ENCODE measurements at regions not wholly inside any gene's neighbourhood (a gene's known extent, or its start where the extent isn't known, plus 50 kb on each side); places are given as distances from the start of the nearest gene placed in this dataset.

DNA sequence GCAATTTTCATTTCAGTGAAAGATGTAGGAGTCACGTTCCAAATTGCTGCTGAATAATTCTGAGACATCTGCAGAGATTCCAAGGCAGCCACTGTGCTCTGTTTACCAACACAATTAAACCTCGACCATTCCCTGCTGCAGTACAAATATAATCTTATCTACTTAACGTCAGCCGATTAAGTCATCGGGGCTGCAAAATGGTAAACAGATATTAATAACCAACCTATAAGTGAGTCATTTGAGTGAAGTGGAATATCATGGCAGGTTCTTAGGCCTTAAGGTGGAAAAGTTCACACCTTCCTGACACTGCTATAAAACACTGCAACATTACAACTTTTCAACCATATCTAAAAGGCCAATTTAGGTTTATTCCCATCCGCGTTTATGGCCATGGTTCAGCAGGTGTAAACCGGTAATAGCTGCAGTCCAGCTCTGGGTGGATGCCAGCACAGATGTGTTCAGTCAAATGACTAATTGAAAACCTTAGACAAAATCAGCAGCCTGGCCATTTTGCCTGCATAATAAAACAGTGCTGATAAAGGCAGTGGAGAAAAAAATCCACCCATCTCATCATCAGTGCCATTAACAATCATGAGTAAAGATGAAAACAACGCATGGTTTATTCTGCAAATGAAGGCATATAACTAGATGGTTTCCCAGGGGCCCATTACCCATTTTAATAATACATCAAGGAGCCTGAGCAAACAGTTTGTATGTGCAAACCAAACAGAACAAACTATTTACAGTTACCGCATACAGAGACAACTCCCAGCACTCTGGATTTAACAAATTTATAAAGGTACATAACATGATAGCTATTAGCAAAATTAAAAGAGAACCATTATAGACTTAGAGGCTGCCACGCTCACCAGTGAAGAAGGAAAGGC is 202.9 kb upstream of the IRX3 start:
- H3K4me2 ChIP-seq: no peak overlapping the region
- H3K27ac ChIP-seq: no peak overlapping the region
- no peaks in the 10 kb centered on the region for H3K9me3 ChIP-seq (replicated peaks in 1 of 11)

GRCh38 chr16:54488729-54489128 is 202.1 kb upstream of the IRX3 start:
- Histone ChIP-seq H3K36me3 (no peaks in the 10 kb centered on the region), H3K4me3 (no peak overlapping the region), H3K9ac (no peak overlapping the region), H3K9me3 (replicated peaks in 1 of 11) (no peaks in the 10 kb centered on the region), H4K20me1 (no peaks in the 10 kb centered on the region), H3K4me2 (no peak overlapping the region), H3K4me1 (no peaks in the 10 kb centered on the region), H3K27ac (no peak overlapping the region), H3K27me3 (no peaks in the 10 kb centered on the region)
- TF ChIP-seq Cebpa-rat (IDR thresholded peaks at IDR 0.05): no peak

More for the DNA sequence above, 202.9 kb upstream of the IRX3 start:
- H4K20me1 ChIP-seq: no peaks in the 10 kb centered on the region
- H3K9ac ChIP-seq: no peak overlapping the region
- no peak for TF ChIP-seq Cebpa-rat (IDR thresholded peaks at IDR 0.05)
- no peaks in the 10 kb centered on the region for H3K36me3 ChIP-seq
- H3K4me1 ChIP-seq: no peaks in the 10 kb centered on the region
- H3K4me3 ChIP-seq: no peak overlapping the region
- no peaks in the 10 kb centered on the region for H3K27me3 ChIP-seq

- H3K27ac ChIP-seq: no peak overlapping the region
- no peak overlapping the region for H3K4me3 ChIP-seq
- H3K4me2 ChIP-seq: no peak overlapping the region
- H3K9me3 ChIP-seq (replicated peaks in 1 of 11): no peaks in the 10 kb centered on the region
- H3K27me3 ChIP-seq: no peaks in the 10 kb centered on the region
- no peak for TF ChIP-seq Cebpa-rat (IDR thresholded peaks at IDR 0.05)
- H3K36me3 ChIP-seq: no peaks in the 10 kb centered on the region
- no peak overlapping the region for H3K9ac ChIP-seq
- H4K20me1 ChIP-seq: no peaks in the 10 kb centered on the region
- H3K4me1 ChIP-seq: no peaks in the 10 kb centered on the region
These were observed 201.3 kb upstream of the IRX3 start for GRCh38 chr16:54487933-54488332.

DNA sequence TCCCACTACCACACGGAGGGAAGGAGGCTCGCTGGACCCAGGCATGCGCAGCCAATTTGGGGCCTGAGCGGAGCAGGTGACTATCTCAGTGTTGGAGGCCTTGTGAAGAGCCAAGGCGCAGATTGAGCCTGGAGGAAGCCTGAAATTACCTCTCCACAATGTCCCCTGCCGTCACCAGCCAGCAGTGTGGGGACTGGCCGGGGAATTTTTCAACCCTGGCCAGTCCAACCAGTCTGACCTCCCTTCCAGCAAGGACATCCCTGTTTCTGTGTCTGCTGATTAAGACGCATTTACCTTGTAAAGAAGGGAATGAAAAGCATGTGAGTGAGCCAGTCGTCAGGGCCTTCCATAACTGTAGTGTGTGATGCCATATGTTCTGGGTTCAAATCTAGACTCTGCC is 198.1 kb upstream of the IRX3 start:
- Histone ChIP-seq H3K9me3 (replicated peaks in 1 of 11) (no peaks in the 10 kb centered on the region), H3K27me3 (no peaks in the 10 kb centered on the region), H3K4me1 (no peaks in the 10 kb centered on the region), H3K36me3 (no peaks in the 10 kb centered on the region), H3K4me2 (no peak overlapping the region), H4K20me1 (no peaks in the 10 kb centered on the region), H3K27ac (no peak overlapping the region), H3K9ac (no peak overlapping the region), H3K4me3 (no peak overlapping the region)
- TF ChIP-seq Cebpa-rat (IDR thresholded peaks at IDR 0.05): no peak

GRCh38 chr16:54482892-54483574 is 196.4 kb upstream of the IRX3 start:
- H3K4me3 ChIP-seq: no peak overlapping the region

GRCh38 chr16:54480429-54480828 is 193.8 kb upstream of the IRX3 start:
- Histone ChIP-seq H3K27ac (no peak overlapping the region), H3K4me3 (no peak overlapping the region), H3K4me2 (no peak overlapping the region), H3K9me3 (replicated peaks in 1 of 11) (peaks cover 14 to 27% (median 16%) of the 10 kb centered on the region in 11 experiments), H4K20me1 (no peaks in the 10 kb centered on the region), H3K4me1 (peaks cover 0 to under 1% (median 0%) of the 10 kb centered on the region in 10 experiments; a peak in 1 of 20 replicates), H3K36me3 (no peaks in the 10 kb centered on the region), H3K27me3 (no peaks in the 10 kb centered on the region), H3K9ac (no peak overlapping the region)
- no peak for TF ChIP-seq Cebpa-rat (IDR thresholded peaks at IDR 0.05)

More at GRCh38 chr16:54482892-54483574, 196.4 kb upstream of the IRX3 start:
- H4K20me1 ChIP-seq: no peaks in the 10 kb centered on the region
- TF ChIP-seq Cebpa-rat (IDR thresholded peaks at IDR 0.05): no peak
- no peak overlapping the region for H3K27ac ChIP-seq
- H3K9me3 ChIP-seq (replicated peaks in 1 of 11): peaks cover 0 to 7% (median 0%) of the 10 kb centered on the region in 11 experiments; a peak in 1 of 22 replicates
- no peak overlapping the region for H3K9ac ChIP-seq
- H3K36me3 ChIP-seq: no peaks in the 10 kb centered on the region
- H3K27me3 ChIP-seq: no peaks in the 10 kb centered on the region
- H3K4me2 ChIP-seq: no peak overlapping the region
- no peaks in the 10 kb centered on the region for H3K4me1 ChIP-seq

DNA sequence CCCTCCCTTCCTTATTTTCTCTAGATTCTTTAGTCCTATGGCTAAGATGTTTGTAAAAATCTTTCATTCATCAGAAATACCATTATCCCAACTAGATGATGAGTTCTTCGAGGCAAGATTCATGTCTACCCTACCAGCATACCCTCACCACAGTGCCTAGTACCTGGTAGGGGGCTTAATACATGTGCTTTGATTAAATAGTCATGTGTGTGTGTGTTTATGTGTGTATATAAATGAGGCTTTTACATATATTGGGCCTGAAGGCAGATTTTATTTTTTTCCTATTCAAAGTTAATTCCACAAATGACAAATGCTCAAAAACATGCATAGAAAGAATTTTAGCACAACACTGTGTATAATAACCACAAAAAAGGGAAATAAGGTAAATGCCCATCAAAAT is 193.0 kb upstream of the IRX3 start:
- H4K20me1 ChIP-seq: no peaks in the 10 kb centered on the region
- H3K4me3 ChIP-seq: no peak overlapping the region
- H3K36me3 ChIP-seq: no peaks in the 10 kb centered on the region
- no peaks in the 10 kb centered on the region for H3K27me3 ChIP-seq
- TF ChIP-seq Cebpa-rat (IDR thresholded peaks at IDR 0.05): no peak
- peaks cover 0 to 9% (median 0%) of the 10 kb centered on the region in 10 experiments; a peak in 3 of 20 replicates for H3K4me1 ChIP-seq
- H3K9ac ChIP-seq: no peak overlapping the region
- H3K9me3 ChIP-seq (replicated peaks in 1 of 11): peaks cover 14 to 27% (median 16%) of the 10 kb centered on the region in 11 experiments
- no peak overlapping the region for H3K27ac ChIP-seq
- H3K4me2 ChIP-seq: no peak overlapping the region

DNA sequence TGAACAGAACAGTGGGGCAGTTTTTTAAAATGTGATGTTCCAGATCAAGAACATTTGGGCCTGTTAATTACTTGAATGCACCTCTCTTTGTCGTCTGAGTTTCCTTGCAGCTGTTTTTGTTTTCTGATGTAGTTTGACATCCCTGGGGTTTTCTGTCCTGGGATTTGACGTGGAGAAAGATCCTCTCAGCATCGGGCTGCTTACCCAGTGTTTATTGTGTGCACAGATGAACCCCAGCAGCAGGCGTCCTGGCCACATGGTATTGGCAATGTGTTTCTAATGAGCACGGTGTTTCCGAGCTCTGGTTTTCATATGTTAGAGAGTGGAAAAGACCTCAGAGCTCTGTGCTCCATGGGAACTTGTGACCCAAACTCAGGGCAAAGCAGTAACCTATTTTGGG is 191.1 kb upstream of the IRX3 start:
- H4K20me1 ChIP-seq: no peaks in the 10 kb centered on the region
- no peak for TF ChIP-seq Cebpa-rat (IDR thresholded peaks at IDR 0.05)
- no peak overlapping the region for H3K4me2 ChIP-seq
- no peaks in the 10 kb centered on the region for H3K36me3 ChIP-seq
- H3K4me1 ChIP-seq: peaks cover 0 to 10% (median 0%) of the 10 kb centered on the region in 10 experiments; a peak in 3 of 20 replicates
- H3K9ac ChIP-seq: no peak overlapping the region
- peaks cover 14 to 27% (median 16%) of the 10 kb centered on the region in 11 experiments for H3K9me3 ChIP-seq (replicated peaks in 1 of 11)
- H3K27me3 ChIP-seq: no peaks in the 10 kb centered on the region
- H3K27ac ChIP-seq: no peak overlapping the region
- no peak overlapping the region for H3K4me3 ChIP-seq

- Histone ChIP-seq H3K9ac (no peak overlapping the region), H4K20me1 (no peaks in the 10 kb centered on the region), H3K4me3 (no peak overlapping the region), H3K27me3 (no peaks in the 10 kb centered on the region), H3K27ac (no peak overlapping the region), H3K36me3 (no peaks in the 10 kb centered on the region), H3K4me2 (peak overlapping the region in 4 of 11 experiments; percentile 4 to 21 (median 12); a peak in 2 of 22 replicates), H3K9me3 (replicated peaks in 1 of 11) (peaks cover 14 to 27% (median 16%) of the 10 kb centered on the region in 11 experiments), H3K4me1 (peaks cover 0 to 10% (median 0%) of the 10 kb centered on the region in 10 experiments; a peak in 3 of 20 replicates)
- no peak for TF ChIP-seq Cebpa-rat (IDR thresholded peaks at IDR 0.05)
These were observed 188.5 kb upstream of the IRX3 start for GRCh38 chr16:54475019-54475601.
